Stimulated activated naive CD8-positive, alpha-beta T cell treated with anti-CD3 and anti-CD28 coated beads, Interleukin-15, Interleukin-2, amounts not matched to agents 100 U/mL and 50 U/mL, for 24 hours (primary cell): ENCODE measurements at regions not wholly inside any gene's neighbourhood (a gene's known extent, or its start where the extent isn't known, plus 50 kb on each side); places are given as distances from the start of the nearest gene placed in this dataset.

Experiments used
- ATAC-seq: fragments of 150-1000 bp; cut with Tn5 transposase; one replicate; pipeline ENCODE4 v1.10.0; 2021
- DNase-seq: peaks from one replicate; pipeline ENCODE4 v3.0.0; 2021

DNA sequence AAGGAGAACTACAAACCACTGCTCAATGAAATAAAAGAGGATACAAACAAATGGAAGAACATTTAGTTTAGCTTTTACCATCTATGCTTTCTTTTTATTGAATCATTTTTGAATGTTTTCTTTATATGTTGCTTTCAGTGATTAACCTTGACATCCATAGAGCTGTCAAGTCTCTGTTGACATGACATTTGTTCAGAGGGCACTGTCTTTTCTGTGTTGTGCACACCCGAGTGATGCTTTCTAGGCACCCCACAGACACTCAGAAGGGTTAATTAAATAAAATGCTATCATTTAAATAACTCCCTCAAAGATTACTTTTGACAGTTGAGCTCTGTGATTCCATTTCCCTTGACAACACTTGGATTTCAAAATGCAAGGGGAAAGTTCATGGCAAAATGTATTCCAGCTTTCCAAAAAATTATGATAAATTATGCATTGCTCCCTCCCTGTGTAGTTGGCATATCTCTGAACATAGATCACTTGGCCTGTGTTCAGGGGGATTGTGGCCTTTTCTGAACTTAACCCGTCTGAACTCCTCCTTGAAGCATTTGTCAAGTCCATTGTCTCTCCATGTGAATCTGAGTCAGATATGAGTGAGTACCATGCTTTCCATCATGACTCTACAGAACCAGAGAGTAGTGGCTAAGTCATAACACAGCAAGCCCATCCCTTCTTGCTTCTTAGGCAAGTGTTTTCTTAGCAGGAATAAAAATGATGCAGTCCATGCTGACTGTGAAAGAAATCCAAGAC, 372.6 kb downstream of the RPRM start:
- DNase-seq (no peak), ATAC-seq (no peak)

DNA sequence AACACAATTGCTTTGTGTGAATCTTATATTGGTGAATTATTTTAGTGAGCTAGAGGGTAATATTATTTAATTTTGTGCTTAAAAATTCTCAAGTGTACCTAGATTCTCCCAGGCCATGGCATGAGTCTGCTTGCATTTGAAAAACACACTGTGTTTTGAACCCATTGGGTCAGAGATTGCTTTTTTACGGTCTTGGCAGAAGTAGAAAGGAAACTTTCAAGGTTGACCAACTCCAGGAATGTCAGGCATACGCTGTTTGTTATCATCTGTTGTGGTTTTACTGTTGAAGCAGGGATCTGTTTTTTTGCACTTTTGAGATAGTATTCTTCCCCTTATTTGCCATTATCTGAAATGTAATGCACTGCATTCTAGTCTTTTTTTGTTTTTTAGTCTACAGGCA, 377.4 kb downstream of the RPRM start:
- ATAC-seq: no peak
- DNase-seq: no peak

DNA sequence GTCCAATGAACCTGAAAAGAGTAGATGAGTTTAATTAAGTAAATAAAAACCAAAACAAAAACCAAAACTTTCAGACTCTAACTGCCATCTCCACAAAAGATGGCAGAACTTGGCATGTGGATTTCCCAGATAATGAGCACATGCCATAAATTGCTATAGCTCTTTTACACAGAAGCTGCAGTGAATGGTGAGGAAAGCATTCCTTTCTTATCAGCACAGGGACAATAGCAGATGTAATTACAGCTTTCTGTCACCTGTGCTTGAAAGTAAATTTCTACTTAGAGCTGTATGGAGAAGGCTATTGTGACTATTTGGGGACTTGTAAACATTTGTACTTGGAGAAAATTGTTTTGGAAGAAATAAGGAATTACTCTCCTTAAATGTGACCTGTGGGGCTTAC, 378.4 kb downstream of the RPRM start:
- ATAC-seq (no peak), DNase-seq (no peak)

DNA sequence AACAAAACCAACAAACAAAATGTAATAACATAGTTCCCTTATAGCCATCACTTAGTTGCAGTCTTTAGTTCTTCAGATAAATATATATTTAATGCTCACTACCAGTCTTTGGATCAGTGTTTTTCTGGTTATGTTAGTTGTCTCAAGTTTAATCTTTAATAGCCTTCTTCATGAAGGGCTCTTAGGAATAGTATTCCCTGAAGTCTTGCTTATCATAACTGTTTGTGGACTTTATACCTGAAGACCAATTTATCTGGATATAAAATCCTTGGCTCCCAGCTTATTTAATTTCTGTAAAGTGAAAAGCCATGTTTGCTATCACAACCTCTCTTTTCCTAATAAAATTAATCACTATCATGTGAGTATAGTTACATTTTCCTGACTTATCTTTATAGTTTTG, 379.7 kb downstream of the ARL6IP6 start:
- no peak for ATAC-seq
- DNase-seq: no peak

DNA sequence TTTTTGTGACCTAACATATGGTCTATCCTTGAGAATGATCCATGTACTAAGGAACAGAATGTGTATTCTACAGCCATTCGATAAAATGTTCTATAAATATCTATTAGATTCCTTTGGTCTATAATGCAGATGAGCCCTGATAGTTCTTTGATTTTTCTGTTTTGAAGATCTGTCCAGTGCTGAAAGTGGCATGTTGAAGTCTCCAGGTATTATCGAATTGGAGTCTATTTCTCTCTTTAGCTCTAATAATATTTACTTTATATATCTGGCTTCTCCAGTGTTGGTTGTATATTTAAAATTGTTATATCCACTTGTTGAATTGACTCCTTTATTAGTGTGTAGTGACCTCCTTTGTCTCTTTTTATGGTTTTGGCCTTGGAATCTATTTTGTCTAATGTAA, 377.9 kb downstream of the ARL6IP6 start:
- DNase-seq (no peak), ATAC-seq (no peak)

DNA sequence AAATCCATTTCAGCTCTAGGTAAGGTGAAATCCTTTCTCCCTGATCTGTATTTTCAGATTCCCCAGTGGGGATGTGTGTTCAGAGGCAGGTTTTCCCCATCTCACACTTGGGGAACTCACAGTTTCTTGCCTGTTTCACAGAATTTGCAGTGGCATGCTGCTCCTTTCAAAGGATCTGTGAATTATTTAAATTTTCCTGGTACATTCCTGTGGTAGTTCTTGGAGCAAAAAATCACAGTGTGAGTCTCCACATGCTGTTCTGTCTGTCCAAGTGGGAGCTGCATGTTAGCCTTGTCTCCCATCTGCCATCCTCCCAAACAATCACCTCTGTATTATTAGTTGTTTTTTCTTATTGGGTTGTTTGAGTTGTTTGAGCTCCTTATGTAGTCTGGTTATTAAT, 372.9 kb downstream of the ARL6IP6 start:
- no peak for DNase-seq
- no peak for ATAC-seq

DNA sequence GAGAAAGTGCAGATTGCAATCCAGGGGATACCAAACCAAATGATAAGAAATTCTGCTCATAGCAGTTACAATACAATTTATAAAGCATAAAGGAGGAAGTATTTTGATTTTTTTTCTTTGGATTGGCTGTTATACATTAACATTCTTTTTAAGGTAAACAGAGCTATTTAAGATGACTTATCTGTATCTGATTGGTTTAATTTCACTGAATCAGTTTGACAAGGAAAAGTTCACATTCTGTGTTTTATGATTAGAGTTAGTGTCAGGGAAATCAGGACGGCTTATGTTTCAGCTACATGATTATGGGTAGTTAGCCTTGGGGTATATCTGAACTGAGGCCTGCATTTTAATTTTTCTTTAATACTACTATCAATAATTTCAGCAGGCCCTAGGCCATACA, 360.9 kb downstream of the ARL6IP6 start:
- ATAC-seq (no peak), DNase-seq (no peak)

DNA sequence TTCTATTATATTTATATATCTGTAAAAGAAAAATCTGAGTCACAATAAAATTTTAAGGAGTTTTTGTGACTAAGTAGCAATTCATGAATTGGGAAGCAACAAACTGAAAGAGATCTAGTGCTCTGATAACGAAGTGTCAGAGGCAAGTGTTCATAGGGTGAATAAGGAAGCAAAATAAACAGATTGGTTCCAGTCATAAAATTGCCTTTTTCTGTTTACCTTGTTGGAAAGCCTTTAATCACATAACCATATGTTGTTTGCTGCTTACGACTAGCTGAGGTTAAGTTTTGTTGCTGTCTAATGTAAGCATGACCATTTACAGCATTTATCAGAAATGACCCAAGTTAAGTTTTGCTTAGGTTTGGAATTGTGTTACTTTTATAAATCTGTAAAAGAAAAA, 358.9 kb downstream of the ARL6IP6 start:
- ATAC-seq: no peak
- no peak for DNase-seq

DNA sequence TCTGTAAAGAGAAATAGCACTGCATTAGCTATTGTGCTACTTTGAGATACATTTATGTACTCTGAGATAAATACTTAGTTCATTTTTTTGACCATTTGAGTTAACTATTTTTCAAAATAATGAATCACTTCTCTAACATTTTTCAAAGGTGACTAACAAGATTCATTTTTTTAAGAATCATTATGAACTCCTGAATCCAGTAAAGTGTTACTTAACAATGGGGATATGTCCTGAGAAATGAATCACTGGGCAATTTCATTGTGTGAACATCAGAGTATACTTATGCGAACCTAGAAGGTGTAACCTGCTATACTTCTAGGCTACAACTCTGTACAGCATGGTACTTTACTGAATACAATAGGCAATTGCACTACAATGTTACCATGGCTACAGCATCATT, 355.8 kb downstream of the ARL6IP6 start:
- ATAC-seq (no peak), DNase-seq (no peak)

DNA sequence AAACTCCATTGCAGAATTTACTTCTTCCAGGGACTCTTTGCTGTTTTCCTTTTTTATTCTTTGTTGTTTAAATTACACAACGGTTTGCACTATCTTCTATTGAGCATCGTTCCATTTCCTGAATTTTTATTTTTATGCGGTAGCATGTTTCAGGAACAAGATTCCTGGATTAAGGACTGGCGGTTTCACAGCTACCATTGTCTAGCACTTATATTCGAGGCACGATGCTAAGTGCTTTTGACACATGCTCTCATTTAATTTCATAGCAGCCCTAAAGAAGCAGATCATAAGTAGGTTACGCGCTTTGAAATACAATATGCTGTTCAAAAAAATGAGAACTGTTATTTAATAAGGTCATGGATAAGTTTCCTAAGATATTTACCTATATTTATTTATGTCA, 354.4 kb downstream of the ARL6IP6 start:
- DNase-seq (no peak), ATAC-seq (no peak)

DNA sequence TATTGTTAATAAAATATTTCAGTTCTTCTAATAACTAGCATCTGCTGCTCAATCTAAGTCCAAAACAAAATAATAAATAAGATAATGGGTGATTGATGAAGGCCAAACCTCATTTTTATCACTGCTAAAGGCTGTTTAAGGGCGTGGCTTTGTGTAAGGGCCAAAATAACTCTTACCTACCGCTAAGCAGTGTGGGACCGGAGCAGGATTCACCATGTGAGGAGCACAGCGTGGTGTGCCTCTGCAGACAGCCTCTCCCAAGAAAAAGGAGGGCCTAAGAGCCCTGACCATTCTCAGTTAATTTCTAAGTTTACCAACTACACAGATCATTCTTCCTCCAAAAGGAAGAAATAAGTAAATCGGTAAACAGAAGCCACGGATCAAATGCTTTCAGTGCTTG, 353.7 kb downstream of the ARL6IP6 start:
- no peak for ATAC-seq
- DNase-seq: no peak

DNA sequence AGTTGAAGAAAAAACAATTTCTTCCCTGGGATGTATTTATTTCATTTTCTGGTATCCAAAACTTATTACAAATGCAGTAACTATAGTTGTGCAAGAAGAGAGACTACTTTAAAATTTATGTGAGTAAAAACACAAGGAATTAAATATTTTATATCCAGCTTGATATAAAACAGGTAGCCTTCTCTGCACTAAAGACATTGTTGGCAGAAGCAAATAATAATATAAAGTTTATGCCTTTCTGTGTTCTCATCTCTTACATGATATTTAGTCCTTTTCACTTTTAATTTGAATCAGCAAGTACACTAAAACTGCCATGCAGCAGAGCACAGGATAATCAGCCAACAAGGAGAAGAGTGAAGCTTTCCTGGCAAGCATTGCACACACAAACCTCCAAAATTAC, 352.7 kb downstream of the ARL6IP6 start:
- ATAC-seq: no peak
- no peak for DNase-seq

DNA sequence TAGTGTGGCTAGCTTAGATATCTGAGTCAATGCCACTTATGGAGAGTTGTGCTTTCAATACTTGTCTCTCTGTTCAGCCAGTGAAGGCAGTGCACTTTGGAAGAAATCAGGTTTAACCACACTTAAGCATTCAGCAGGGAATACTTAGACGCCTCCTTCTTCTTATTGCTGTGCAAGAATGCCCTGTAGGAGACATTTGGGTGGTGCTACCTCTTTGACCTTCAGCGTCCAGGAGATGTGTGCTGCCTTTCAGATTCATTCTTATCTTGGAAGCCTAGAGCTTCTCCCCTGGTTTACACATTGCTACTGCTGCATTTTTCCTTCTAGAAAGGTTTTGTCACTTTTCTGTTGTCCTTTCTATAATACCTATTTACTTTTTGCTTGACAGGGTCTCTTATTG, 350.5 kb downstream of the ARL6IP6 start:
- DNase-seq: no peak
- ATAC-seq: no peak

DNA sequence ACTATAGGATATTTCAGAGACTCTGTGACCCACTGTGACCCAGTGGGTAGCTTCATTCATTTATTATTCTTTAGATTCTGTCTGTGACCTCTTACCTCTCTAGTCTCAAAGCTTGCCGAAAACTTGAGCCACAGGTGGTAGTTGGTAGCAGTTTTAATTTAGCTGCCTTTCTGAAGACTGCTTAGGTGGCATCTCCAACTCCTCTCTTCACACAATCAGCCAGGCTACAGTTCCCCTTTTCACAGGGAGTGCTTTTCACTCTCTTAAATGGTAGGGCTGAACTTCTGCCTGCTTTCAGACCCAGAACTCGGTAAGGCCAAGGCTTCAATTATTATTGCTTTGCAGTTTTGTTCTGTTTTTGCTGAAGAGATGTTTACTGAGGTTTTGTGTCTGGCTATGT, 349.6 kb downstream of the ARL6IP6 start:
- ATAC-seq (no peak), DNase-seq (no peak)

DNA sequence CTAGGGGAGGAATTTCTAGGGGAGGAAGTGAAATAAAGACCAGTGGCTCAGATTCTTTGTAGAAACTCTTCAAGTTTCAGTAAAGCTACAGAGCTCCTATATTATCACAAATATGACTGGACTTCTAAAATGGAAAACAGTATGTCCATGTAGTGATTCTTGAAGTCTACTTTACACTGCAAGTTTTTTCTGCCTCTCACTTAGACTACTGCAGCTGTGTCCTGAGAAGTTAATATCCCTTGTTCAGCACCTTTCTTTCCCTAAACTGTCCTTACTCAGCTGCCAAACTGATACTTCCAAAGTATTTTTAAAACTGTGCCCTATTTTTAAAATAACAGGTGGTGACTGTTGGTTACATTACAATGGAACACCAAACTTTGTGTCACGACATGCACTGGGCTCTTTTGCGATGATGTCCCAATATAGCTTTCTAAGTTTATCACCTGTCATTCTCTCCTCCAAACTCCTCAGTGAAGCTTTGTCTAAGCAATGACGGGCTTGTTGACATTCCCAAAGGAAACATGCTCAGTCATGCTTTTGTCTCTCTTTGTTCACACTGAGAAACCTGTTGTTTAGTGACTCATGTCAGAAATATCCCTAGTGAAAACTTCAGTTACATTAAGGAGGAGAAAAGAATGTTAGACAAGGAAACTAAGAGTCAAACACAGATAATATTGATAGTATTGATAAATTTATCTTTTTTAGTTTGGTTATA, 341.1 kb downstream of the ARL6IP6 start:
- ATAC-seq (no peak), DNase-seq (no peak)

DNA sequence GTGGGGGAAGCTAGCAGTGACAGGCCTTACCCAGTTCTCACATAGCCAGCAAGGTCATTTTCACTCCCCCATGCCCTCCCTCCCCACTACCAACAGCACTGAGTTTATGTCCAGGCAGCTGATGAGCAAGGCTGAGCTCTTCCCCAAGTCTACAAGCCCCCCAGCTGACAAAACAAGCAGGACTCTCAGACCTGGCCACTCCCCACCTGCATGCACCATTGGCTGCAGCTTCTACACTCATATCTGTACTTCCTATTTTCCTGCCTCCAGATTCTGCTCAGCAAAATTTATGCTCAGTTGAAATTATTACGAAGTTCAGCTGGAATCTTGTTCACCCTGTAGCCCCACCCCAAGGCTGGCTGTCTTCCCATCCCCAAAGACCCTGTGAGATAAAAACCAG, 339.3 kb downstream of the ARL6IP6 start:
- no peak for DNase-seq
- no peak for ATAC-seq

DNA sequence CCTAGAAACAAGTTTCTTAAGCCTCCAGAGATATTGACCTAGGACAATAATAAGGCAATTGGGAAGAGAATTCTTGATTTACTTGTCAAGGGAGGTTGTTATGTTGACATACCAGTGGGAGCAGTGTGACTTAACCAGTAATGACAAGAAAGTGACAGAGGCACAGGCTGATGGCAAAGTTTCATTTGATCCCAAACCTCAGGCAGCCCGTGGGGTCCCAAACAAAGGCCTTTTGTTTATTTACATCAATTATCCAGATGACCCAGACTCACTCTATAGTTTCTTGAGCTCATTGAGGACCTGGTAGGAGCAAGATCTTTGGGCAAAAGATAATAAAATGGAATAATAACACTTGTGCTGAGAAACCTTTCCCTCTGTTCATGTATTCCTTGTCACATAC, 336.8 kb downstream of the ARL6IP6 start:
- DNase-seq: no peak
- no peak for ATAC-seq

DNA sequence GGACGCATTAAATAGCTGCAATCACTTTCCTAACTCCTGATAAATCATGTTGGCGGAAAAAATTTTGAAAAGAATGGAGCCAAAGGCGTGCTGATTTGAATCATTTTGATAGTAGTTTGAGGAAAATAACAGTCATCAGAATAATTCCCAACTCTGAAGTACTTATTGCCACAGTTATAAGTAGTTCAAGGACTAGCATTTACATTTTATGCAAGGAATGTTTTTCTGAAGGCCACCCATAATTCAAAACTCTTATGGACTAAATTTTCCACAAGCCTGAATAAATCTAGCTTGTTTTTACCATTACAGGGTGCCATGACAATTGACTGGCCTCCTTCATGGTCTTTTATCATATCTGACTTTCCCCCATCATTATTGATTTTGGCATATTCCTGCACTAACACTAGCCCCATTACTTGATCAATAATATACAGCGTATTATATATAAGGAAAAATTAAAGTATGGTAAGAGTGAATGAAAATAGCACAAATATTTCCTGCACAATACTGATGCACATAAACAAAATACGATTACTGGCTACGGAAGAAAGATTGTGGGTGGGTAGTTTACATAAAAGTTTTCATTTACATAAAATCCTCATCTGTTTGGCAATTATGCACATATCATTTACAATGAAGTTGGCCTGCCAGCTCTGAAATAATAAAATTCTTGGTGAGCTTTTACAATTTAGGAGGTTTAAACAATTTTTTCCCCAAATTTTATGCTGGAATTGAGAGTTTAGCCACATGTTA, 334.6 kb downstream of the ARL6IP6 start:
- no peak for DNase-seq
- ATAC-seq: no peak

DNA sequence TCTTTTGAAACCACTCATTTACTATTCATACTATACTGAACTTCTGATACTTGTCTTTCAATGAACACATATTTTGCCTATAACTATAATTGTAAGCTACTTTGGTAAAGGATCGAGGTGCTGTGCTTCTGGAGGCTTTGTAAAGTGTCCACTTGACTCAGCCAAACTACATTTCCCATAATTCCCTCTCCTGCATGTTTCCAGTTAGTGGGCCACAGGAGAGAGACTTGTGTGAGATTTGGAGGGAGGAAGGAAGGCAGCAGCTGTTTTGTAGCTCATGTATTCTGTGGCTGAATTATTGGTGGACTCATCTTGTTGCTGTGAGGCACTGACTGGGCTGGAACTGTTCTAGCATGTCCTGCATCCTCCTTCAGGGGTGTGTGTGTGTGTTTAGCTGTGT, 328.8 kb downstream of the ARL6IP6 start:
- ATAC-seq (no peak), DNase-seq (no peak)

DNA sequence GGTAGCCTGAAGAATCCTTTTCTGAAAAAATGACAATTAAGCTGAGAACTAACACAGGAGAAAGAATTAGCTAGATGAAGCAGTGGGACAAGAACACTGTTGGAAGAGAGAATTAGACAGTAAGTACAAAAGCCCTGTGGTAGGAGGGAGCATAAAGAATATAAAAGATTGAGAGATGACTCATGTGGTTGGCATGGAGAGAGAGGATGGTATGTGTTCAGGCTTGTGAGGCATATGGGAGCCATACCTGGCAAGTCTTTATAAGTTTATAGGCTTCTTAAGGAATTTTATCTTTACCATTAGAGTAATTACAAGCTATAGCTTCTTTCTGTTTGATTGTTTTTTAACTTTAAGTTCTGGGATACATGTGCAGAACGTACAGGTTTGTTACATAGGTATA, 325.0 kb downstream of the ARL6IP6 start:
- ATAC-seq (no peak), DNase-seq (no peak)

DNA sequence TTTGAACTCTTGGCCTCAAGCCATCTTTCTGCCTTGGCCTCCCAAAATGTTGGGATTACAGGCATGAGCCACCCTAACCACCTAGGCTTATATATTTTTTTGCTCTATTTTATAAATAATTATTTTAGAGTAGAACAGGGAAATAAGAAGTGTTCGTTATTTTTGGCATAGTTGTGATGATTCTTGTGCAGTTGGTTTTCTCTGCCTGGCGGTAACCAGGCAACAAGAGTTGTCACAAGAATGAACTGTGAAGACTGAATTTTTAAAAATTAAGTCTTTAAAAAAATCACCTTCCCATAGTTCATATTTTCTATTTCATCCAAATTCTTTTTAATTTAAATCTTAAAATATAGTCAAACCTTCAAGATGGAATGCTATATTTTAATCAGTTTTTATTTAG, 310.2 kb downstream of the ARL6IP6 start:
- DNase-seq (no peak), ATAC-seq (no peak)

DNA sequence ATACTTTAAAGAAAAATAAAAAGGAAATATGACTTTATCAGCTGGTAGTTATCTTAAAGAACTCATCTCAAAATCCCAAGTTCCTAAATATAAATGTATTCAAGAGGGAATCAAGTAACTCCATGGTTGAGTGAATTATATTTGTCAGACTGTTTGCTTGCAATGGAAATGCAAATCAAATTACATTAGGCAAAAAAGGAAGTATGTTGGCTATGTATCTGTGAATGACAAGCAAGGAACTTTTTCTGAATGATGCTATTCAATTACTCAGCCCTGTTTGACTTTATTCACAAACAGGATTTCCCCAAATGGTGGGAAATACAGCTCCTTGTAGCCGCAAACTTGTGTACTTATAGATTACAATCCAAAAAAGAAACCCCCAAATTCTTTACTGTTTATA, 309.1 kb downstream of the ARL6IP6 start:
- ATAC-seq (no peak), DNase-seq (no peak)

DNA sequence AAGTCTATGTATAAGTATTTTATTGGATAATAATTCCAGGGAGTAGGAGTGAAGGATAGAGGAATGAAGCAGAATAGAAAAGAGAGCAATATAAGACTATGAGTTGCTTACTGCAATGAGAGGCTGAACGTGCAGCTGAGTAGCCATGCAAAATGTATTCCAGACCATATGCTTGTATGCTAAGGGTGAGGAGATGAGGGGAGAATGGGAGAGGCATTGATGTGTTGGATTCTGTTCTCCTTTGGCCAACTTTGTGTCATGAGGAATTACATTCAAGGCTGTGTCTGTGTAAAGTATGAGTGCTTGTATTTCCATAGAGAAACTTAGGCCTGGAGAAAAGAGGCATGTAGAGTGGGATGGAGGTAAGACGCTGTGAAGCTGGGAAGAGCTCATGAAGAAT, 301.8 kb downstream of the ARL6IP6 start:
- ATAC-seq (no peak), DNase-seq (no peak)
